ENCODE measurements at regions not wholly inside any gene's neighbourhood (a gene's known extent, or its start where the extent isn't known, plus 50 kb on each side); places are given as distances from the start of the nearest gene placed in this dataset.

- TF ChIP-seq CTCF (IDR thresholded peaks at IDR 0.05) (no peak), POLR2A (IDR thresholded peaks at IDR 0.05) (no peak)
Observed at GRCh38 chr6:4582506-4583417, 193.4 kb upstream of the CDYL start.
